ENCODE measurements at regions not wholly inside any gene's neighbourhood (a gene's known extent, or its start where the extent isn't known, plus 50 kb on each side); places are given as distances from the start of the nearest gene placed in this dataset.

DNA sequence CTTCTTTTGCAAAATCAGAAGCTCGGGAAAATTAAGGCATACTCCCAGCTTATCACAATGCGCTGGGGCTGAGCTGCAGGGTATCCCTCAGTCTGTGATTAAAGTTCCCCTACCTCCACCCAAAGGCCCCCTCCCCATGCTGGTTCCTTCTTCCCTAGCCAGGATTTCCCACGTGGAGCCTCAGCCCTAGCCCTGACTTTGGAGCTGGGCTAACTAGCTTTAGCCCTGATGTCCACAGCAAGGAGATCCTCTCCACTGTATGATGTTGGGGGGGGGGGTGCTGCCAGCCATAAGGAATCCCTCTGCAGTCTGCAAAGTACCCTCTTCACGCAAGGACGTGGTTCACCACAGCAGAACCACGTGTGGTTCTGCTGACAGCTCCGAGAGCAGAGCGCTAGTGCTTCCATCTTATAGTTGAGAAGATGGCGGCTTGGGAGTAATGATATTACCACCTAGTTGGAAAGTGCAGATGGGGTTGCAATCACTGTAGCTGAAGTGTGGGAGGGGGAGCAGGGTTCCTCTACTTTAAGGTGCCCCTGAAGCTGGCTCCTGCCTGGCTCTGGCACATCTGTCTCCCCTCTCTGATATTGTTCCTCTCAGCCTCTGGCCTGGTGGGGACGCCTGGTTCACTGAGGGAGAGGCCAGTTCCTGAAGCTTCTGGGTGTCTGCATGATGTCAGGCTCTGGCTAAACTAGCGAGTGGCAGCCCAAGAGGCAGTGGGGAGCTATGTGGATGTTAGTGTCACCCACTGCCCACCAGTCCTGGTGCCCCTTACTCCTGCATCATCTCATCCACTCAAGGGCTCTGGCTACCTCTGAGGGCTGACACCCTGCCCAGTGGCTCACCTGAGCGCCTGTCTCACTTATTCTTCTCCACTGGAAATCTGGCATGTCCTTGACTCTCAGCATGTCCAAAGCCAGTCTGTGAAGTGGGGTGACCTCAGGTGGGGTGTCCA lies 270.7 kb downstream of the RPS24 start:
- intact Hi-C loops (cut with DNase I): loop anchor here in 9 of 10 donors (5.0 to 10.0 kb wide), 10 partner anchors 87 to 890 kb away; partner anchors contain the start of gene ZMIZ1 (in 2 of the 9)
- H3K4me1 ChIP-seq: peaks cover 3 to 23% (median 11%) of the 10 kb centered on the region in 9 donors
- no peaks in the 10 kb centered on the region for H3K36me3 ChIP-seq
- TF ChIP-seq, protein P1, sequence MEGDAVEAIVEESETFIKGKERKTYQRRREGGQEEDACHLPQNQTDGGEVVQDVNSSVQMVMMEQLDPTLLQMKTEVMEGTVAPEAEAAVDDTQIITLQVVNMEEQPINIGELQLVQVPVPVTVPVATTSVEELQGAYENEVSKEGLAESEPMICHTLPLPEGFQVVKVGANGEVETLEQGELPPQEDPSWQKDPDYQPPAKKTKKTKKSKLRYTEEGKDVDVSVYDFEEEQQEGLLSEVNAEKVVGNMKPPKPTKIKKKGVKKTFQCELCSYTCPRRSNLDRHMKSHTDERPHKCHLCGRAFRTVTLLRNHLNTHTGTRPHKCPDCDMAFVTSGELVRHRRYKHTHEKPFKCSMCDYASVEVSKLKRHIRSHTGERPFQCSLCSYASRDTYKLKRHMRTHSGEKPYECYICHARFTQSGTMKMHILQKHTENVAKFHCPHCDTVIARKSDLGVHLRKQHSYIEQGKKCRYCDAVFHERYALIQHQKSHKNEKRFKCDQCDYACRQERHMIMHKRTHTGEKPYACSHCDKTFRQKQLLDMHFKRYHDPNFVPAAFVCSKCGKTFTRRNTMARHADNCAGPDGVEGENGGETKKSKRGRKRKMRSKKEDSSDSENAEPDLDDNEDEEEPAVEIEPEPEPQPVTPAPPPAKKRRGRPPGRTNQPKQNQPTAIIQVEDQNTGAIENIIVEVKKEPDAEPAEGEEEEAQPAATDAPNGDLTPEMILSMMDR (IDR thresholded peaks at IDR 0.05): no peak
- no peaks in the 10 kb centered on the region for H3K27me3 ChIP-seq
- no peak for ATAC-seq
- 86 to 88% methylated on average over 12 of the region's 12 CpGs for WGBS, 2 donors
- H3K27ac ChIP-seq: peak overlapping the region in 1 of 10 donors; percentile 20
- H3K4me3 ChIP-seq: no peak overlapping the region
- peaks cover 0 to 9% (median 0%) of the 10 kb centered on the region in 11 donors for H3K9me3 ChIP-seq
- DNase-seq: no peak

DNA sequence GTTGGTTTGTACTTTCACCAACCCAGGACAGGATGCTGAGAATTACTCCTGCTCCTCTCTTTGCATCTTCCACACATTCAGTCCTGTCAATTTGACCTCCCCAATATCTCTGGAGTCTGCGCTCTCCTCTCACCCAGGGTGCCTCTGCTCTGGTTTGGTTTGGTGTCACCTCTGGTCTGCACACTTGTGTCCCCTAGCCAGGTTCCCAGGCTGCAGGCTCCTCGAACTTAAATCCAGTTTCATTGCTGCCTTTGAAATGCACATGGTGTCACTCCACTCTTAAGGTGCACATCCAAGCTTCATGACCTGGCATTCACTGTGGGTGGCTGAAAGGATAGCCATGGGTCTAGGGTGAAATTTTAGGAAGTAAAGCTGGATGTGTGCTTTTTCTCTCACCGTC lies 271.6 kb downstream of the RPS24 start:
- WGBS, 2 donors: 83 to 96% methylated on average over 3 of the region's 3 CpGs
- no peak for DNase-seq

DNA sequence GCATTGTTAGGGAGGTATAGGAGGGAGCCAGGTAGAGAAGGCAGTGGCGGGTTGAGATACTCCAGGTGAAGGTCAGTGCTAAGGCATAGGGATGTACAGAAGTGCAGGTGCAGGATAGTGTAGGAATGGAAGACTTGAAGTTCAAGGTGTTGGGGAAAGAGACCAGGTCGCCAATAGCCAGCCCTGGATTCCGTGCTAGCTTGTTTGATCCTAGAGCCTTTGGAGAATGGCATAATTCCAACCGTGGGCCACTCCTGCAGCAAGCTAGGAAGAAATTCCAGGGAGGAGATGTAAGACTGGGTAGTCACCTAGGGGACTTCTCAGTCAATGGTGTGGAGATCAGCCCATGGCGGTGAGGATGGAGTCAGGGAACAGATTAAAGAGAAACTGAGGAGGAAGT lies 272.7 kb downstream of the RPS24 start:
- intact Hi-C loops (cut with DNase I): loop anchor here in 9 of 10 donors (10.0 kb wide), 5 partner anchors 252 to 888 kb away; no protein-coding TSS in a partner anchor
- ATAC-seq (no peak), DNase-seq (no peak)
- Histone ChIP-seq H3K27me3 (no peaks in the 10 kb centered on the region), H3K4me1 (peaks cover 3 to 19% (median 11%) of the 10 kb centered on the region in 9 donors), H3K27ac (no peak overlapping the region), H3K36me3 (no peaks in the 10 kb centered on the region), H3K4me3 (no peak overlapping the region), H3K9me3 (peaks cover 0 to 4% (median 0%) of the 10 kb centered on the region in 11 donors)
- WGBS, 2 donors: 89 to 93% methylated on average over 5 of the region's 5 CpGs
- TF ChIP-seq, protein P1 (IDR thresholded peaks at IDR 0.05): no peak

More for the DNA sequence above, 271.6 kb downstream of the RPS24 start:
- Histone ChIP-seq H3K36me3 (no peaks in the 10 kb centered on the region), H3K27me3 (no peaks in the 10 kb centered on the region), H3K9me3 (peaks cover 0 to 7% (median 0%) of the 10 kb centered on the region in 11 donors), H3K4me1 (peaks cover 3 to 20% (median 11%) of the 10 kb centered on the region in 9 donors), H3K27ac (no peak overlapping the region), H3K4me3 (no peak overlapping the region)
- TF ChIP-seq, protein P1 (IDR thresholded peaks at IDR 0.05): no peak
- ATAC-seq: no peak
- intact Hi-C loops (cut with DNase I): loop anchor here in 9 of 10 donors (10.0 kb wide), 5 partner anchors 251 to 889 kb away; no protein-coding TSS in a partner anchor

DNA sequence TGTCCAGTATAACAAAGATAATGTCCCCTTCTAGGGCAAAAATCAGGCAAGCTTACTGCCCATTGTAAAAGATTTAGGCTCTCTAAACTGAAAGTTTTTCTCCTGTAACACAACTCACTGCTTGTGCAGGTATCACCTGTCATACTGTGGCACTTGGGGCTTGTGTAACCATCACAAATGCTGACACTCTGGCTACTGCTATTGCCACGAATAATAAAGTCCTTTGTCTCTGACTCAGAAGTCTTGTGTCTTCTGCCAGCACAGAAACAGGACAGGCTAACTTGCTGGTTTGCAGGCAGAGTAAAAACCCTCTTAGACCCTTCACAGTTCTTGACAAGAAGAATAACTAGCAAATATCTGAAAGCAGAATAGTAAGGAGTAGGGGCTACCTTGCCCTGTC lies 273.9 kb downstream of the RPS24 start:
- ATAC-seq: no peak
- WGBS, 2 donors: 59 to 74% methylated on average over 1 of the region's 1 CpG
- Histone ChIP-seq H3K36me3 (no peaks in the 10 kb centered on the region), H3K4me1 (peaks cover 1 to 14% (median 8%) of the 10 kb centered on the region in 9 donors), H3K27me3 (no peaks in the 10 kb centered on the region), H3K4me3 (no peak overlapping the region), H3K9me3 (peaks cover 0 to 4% (median 0%) of the 10 kb centered on the region in 11 donors), H3K27ac (no peak overlapping the region)
- intact Hi-C loops (cut with DNase I): loop anchor here in 9 of 10 donors (10.0 kb wide), 5 partner anchors 253 to 887 kb away; no protein-coding TSS in a partner anchor
- TF ChIP-seq, protein P1 (IDR thresholded peaks at IDR 0.05): no peak
- no peak for DNase-seq
